CD14-positive monocyte (primary cell): ENCODE measurements at regions not wholly inside any gene's neighbourhood (a gene's known extent, or its start where the extent isn't known, plus 50 kb on each side); places are given as distances from the start of the nearest gene placed in this dataset.

Experiments used
- DNase-seq, 3 donors: peaks; one replicate each; pipeline ENCODE4 v3.0.0-alpha.2; 2011 to 2022
- H2AFZ ChIP-seq: 2 replicates; pipeline ENCODE4 v1.6.0; 2012; ENCODE audit warnings: mild to moderate bottlenecking, low read depth, low read length, inconsistent platforms; ENCODE audit not compliant: insufficient read depth, poor library complexity, severe bottlenecking
- H3K27ac ChIP-seq, 2 donors: 1 replicate in 1 of 2; 2 replicates in 1 of 2; pipeline ENCODE4 v1.5.1; 2012 to 2013; ENCODE audit warnings: low read length in 2 of 2, control low read depth in 1 of 2, inconsistent platforms in 1 of 2, low read depth in 1 of 2, mild to moderate bottlenecking in 1 of 2
- H3K27me3 ChIP-seq, 2 donors: one replicate each; pipeline versions ENCODE4 v1.6.0 to v1.6.1; 2011 to 2013; ENCODE audit warnings: low read length in 2 of 2; ENCODE audit not compliant: control insufficient read depth in 2 of 2, insufficient read depth in 2 of 2
- H3K36me3 ChIP-seq, 2 donors: replicated peaks in 1 of 2; 1 replicate in 1 of 2; 2 replicates in 1 of 2; pipeline versions ENCODE4 v1.5.1 to v1.6.1; 2012 to 2013; ENCODE audit warnings: low read length in 2 of 2, control low read depth in 1 of 2, inconsistent platforms in 1 of 2, mild to moderate bottlenecking in 1 of 2; ENCODE audit not compliant: insufficient read depth in 2 of 2, control insufficient read depth in 1 of 2
- H3K4me1 ChIP-seq, 2 donors: 1 replicate in 1 of 2; 2 replicates in 1 of 2; pipeline versions ENCODE4 v1.5.1 to v1.6.1; 2012 to 2013; ENCODE audit warnings: low read length in 2 of 2, control low read depth in 1 of 2, inconsistent platforms in 1 of 2, mild to moderate bottlenecking in 1 of 2, moderate library complexity in 1 of 2; ENCODE audit not compliant: insufficient read depth in 2 of 2, control insufficient read depth in 1 of 2
- H3K4me2 ChIP-seq: replicated peaks from 2 replicates; pipeline ENCODE3; 2012; ENCODE audit warnings: low read length, moderate library complexity, mild to moderate bottlenecking; ENCODE audit not compliant: poor library complexity, severe bottlenecking; ENCODE audit errors: extremely low read depth
- H3K4me3 ChIP-seq, 3 experiments: fragments of 200-600 bp in 1 of 3; sonication (generic) in 1 of 3; replicated peaks in 1 of 3; 1 replicate in 2 of 3; 2 replicates in 1 of 3; pipeline ENCODE4 v1.5.1; 2011 to 2013; ENCODE audit warnings: low read length in 3 of 3, mild to moderate bottlenecking in 3 of 3, control low read depth in 2 of 3, low read depth in 2 of 3, inconsistent platforms in 1 of 3, moderate library complexity in 1 of 3
- H3K79me2 ChIP-seq: 2 replicates; pipeline ENCODE4 v1.6.0; 2012; ENCODE audit warnings: mild to moderate bottlenecking, control low read depth, inconsistent platforms, low read length, moderate library complexity; ENCODE audit not compliant: insufficient read depth
- H3K9ac ChIP-seq: 2 replicates; pipeline ENCODE4 v1.6.0; 2017; ENCODE audit warnings: low read length, mild to moderate bottlenecking; ENCODE audit not compliant: insufficient read depth, poor library complexity, severe bottlenecking
- H3K9me3 ChIP-seq, 2 donors: replicated peaks in 1 of 2; 1 replicate in 1 of 2; 2 replicates in 1 of 2; pipeline versions ENCODE4 v1.5.1 to v1.6.1; 2012 to 2013; ENCODE audit warnings: low read length in 2 of 2, control low read depth in 1 of 2; ENCODE audit not compliant: control insufficient read depth in 1 of 2, insufficient read depth in 1 of 2
- H4K20me1 ChIP-seq: 2 replicates; pipeline ENCODE4 v1.6.0; 2012; ENCODE audit warnings: mild to moderate bottlenecking, low read length, control low read depth, moderate library complexity; ENCODE audit not compliant: insufficient read depth
- H3K27ac Mint-ChIP-seq, 7 donors: one replicate each; pipeline ENCODE4 v1.8.0; 2020; ENCODE audit warnings: mild to moderate bottlenecking in 7 of 7, mixed read lengths in 7 of 7, moderate library complexity in 6 of 7, inconsistent platforms in 2 of 7
- H3K27me3 Mint-ChIP-seq, 3 donors: one replicate each; pipeline ENCODE4 v1.8.0; 2021 to 2022; ENCODE audit warnings: low read depth in 3 of 3, mild to moderate bottlenecking in 3 of 3, mixed read lengths in 3 of 3, moderate library complexity in 3 of 3, inconsistent platforms in 1 of 3
- H3K36me3 Mint-ChIP-seq, 2 donors: one replicate each; pipeline ENCODE4 v1.8.0; 2020; ENCODE audit warnings: mixed read lengths in 2 of 2, inconsistent platforms in 1 of 2, mild to moderate bottlenecking in 1 of 2
- H3K4me1 Mint-ChIP-seq: one replicate; pipeline ENCODE4 v1.8.0; 2020; ENCODE audit warnings: mild to moderate bottlenecking, mixed read lengths
- H3K4me3 Mint-ChIP-seq, 2 donors: one replicate each; pipeline ENCODE4 v1.8.0; 2020; ENCODE audit warnings: mild to moderate bottlenecking in 2 of 2, mixed read lengths in 2 of 2, moderate library complexity in 1 of 2
- H3K9me3 Mint-ChIP-seq, 7 donors: one replicate each; pipeline ENCODE4 v1.8.0; 2020 to 2022; ENCODE audit warnings: mixed read lengths in 7 of 7, mild to moderate bottlenecking in 6 of 7, moderate library complexity in 6 of 7, inconsistent platforms in 2 of 7
- WGBS: methylation state at CpG from one replicate; pipeline ENCODE4 v1.1.5; 2013; ENCODE audit warnings: missing lambda C conversion rate; ENCODE audit not compliant: insufficient coverage; 5-methylcytosine and 5-hydroxymethylcytosine counted together
- intact Hi-C, 2 donors: fragments of 100-400 bp; cut with micrococcal nuclease; formaldehyde crosslinking; loops; one replicate each; pipeline versions ENCODE4 v1.15.0 to v1.15.1; 2023
- TF ChIP-seq, protein P1 (sequence below): fragments of 200-600 bp; IDR thresholded peaks from one replicate; pipeline ENCODE4 v1.8.0; 2022; ENCODE audit warnings: antibody characterized with exemption, mild to moderate bottlenecking

DNA sequence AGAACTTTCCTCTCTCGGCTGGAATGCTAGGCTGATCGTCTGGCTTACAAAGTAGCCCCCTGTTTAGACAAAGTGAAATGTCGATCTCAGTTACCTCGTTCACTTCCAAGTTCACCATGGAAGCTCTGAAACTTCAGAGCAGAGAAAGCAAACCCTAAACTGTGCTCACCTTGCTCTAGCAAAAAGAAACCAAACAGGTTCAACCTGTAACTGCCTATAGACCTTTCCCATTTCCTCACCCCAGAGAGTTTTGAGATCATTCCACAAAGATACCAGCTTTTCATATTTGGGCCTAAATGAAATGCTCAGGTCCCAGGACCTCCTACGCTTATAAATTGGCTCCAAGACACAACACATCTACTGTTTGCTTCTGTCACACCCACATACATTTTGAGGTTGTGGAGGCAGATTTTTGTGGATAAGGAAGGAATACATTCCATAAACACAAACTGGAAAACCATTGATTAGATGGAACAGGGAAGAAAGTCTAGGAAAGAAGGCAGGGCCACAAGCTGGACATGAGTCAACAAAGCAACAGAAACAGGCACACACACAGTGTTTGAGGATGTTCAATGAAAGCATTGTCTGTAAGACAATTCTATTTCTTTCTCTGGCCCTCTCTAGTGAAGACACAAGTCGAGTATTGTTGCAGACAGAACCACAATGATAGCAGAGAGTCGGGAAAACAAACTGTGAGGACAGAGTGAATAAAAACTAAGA, 52.8 kb upstream of the TGIF1 start:
- DNase-seq, result no peak
- intact Hi-C loops, result no loop called here
- H3K9ac ChIP-seq, result no peak overlapping the region
- no peak overlapping the region for H3K4me3 ChIP-seq
- peaks cover 7 to 18% (median 11%) of the 10 kb centered on the region in 7 donors for H3K9me3 Mint-ChIP-seq
- H3K4me1 Mint-ChIP-seq, result no peaks in the 10 kb centered on the region
- TF ChIP-seq, protein P1, sequence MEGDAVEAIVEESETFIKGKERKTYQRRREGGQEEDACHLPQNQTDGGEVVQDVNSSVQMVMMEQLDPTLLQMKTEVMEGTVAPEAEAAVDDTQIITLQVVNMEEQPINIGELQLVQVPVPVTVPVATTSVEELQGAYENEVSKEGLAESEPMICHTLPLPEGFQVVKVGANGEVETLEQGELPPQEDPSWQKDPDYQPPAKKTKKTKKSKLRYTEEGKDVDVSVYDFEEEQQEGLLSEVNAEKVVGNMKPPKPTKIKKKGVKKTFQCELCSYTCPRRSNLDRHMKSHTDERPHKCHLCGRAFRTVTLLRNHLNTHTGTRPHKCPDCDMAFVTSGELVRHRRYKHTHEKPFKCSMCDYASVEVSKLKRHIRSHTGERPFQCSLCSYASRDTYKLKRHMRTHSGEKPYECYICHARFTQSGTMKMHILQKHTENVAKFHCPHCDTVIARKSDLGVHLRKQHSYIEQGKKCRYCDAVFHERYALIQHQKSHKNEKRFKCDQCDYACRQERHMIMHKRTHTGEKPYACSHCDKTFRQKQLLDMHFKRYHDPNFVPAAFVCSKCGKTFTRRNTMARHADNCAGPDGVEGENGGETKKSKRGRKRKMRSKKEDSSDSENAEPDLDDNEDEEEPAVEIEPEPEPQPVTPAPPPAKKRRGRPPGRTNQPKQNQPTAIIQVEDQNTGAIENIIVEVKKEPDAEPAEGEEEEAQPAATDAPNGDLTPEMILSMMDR, result no peak
- H2AFZ ChIP-seq, result no peak overlapping the region
- no peaks in the 10 kb centered on the region for H4K20me1 ChIP-seq
- peaks cover 0 to 2% (median 0%) of the 10 kb centered on the region in 3 donors for H3K27me3 Mint-ChIP-seq
- no peaks in the 10 kb centered on the region for H3K36me3 ChIP-seq
- H3K4me3 Mint-ChIP-seq, result no peak overlapping the region
- no peak overlapping the region for H3K27ac Mint-ChIP-seq
- H3K4me2 ChIP-seq, result no peak overlapping the region
- no peaks in the 10 kb centered on the region for H3K36me3 Mint-ChIP-seq
- 90% methylated on average over 4 of the region's 7 CpGs for WGBS
- H3K4me1 ChIP-seq, result no peaks in the 10 kb centered on the region
- peaks cover 8 to 11% of the 10 kb centered on the region in 2 donors for H3K9me3 ChIP-seq
- H3K27me3 ChIP-seq, result no peaks in the 10 kb centered on the region
- no peaks in the 10 kb centered on the region for H3K79me2 ChIP-seq
- H3K27ac ChIP-seq, result no peak overlapping the region

DNA sequence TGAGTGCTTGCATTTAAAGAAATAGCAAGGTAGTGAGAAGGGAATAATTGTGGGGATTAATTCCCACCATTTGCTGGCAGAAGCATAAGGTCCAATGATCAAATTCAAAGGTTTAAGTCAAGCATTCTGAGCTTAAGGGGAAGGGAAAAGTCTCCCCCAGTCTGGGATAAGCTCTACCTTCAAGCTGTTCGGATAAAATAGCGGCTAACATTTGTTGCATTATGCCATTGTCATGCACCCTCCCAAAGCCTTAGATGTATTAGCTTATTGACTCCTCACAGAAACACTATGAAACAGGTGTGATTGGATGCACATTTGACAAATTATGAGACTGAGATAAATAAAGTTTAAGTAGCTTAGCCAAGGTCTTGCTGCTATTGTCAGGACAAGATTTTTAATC, 52.2 kb upstream of the TGIF1 start:
- no peak overlapping the region for H2AFZ ChIP-seq
- H4K20me1 ChIP-seq, result no peaks in the 10 kb centered on the region
- intact Hi-C loops, result no loop called here
- H3K4me3 Mint-ChIP-seq, result no peak overlapping the region
- no peak overlapping the region for H3K4me3 ChIP-seq
- no peaks in the 10 kb centered on the region for H3K27me3 ChIP-seq
- H3K9me3 Mint-ChIP-seq, result peaks cover 7 to 18% (median 11%) of the 10 kb centered on the region in 7 donors
- no peak overlapping the region for H3K27ac Mint-ChIP-seq
- H3K9ac ChIP-seq, result no peak overlapping the region
- no peak for DNase-seq
- H3K4me1 ChIP-seq, result no peaks in the 10 kb centered on the region
- no peak overlapping the region for H3K27ac ChIP-seq
- H3K79me2 ChIP-seq, result no peaks in the 10 kb centered on the region
- no CpG with 5 or more reads among the region's 2 CpGs for WGBS
- peaks cover 0 to 2% (median 0%) of the 10 kb centered on the region in 3 donors for H3K27me3 Mint-ChIP-seq
- H3K36me3 Mint-ChIP-seq, result no peaks in the 10 kb centered on the region
- H3K9me3 ChIP-seq, result peaks cover 8 to 11% of the 10 kb centered on the region in 2 donors
- TF ChIP-seq, protein P1, result no peak
- no peak overlapping the region for H3K4me2 ChIP-seq
- H3K4me1 Mint-ChIP-seq, result peaks cover under 1% of the 10 kb centered on the region
- H3K36me3 ChIP-seq, result no peaks in the 10 kb centered on the region
